SKM-1 treated with dmso at 0.1 percent for 144 hours (cell line): ENCODE measurements at regions not wholly inside any gene's neighbourhood (a gene's known extent, or its start where the extent isn't known, plus 50 kb on each side); places are given as distances from the start of the nearest gene placed in this dataset.
"Not testable (repeated sequence)": the region's sequence is repeated elsewhere in the genome, so short reads cannot be mapped to it uniquely, and the experiment has no call there.

Experiments used
- DNase-seq: peaks from one replicate; lab custom pipeline; 2025; ENCODE audit not compliant: unreplicated experiment; lab: John Stamatoyannopoulos, UW

GRCh38 chr7:76148947-76149346 is 52.7 kb upstream of the SRRM3 start:
- DNase-seq = not testable (repeated sequence)

- no peak for DNase-seq
Measured at GRCh38 chr7:76149847-76150691, 51.6 kb upstream of the SRRM3 start.
